Suppressor macrophage treated with lipopolysaccharide for 4 hours (primary cell): ENCODE measurements at regions not wholly inside any gene's neighbourhood (a gene's known extent, or its start where the extent isn't known, plus 50 kb on each side); places are given as distances from the start of the nearest gene placed in this dataset.
"Not testable (repeated sequence)": the region's sequence is repeated elsewhere in the genome, so short reads cannot be mapped to it uniquely, and the experiment has no call there.

Experiments used
- DNase-seq: peaks from one replicate; pipeline ENCODE4 v3.0.0-alpha.2; 2020

DNA sequence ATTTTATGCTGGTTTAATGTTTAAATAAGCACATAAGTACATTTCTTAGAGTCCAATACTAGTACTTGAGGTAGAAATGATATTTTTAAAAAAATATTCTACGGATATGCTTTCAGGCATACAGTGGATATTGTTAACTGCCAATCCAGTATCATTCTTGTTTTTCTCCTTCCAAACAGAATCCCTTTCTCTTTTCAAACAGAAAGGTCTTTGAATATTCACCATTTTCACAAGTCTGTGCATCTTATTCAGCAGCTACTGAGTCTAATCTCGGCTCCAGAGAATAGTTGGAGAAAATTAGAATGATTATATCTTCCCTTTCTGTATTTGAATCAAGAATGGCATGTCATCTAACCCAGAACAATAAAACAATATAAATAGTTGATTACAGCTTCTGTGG is 174.5 kb downstream of the GOLGA6L6 start:
- DNase-seq, result no peak

DNA sequence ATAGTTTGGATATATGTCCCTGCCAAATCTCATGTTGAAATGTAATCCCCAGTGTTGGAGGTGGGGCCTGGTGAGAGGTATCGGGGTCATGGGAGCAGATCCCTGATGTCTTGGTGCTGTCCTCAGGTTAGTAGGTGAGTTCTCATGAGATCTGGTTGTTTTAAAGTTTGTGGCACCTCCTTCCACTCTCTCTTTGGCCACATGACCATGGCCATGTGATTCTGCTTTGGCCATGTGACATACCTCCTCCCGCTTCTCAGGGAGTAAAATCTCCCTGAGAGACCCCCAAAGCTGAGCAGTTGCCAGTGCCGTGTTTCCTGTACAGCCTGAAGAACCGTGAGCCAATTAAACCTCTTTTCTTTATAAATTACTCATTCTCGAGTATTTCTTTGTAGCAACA is 178.0 kb downstream of the GOLGA6L6 start:
- not testable (repeated sequence) for DNase-seq

DNA sequence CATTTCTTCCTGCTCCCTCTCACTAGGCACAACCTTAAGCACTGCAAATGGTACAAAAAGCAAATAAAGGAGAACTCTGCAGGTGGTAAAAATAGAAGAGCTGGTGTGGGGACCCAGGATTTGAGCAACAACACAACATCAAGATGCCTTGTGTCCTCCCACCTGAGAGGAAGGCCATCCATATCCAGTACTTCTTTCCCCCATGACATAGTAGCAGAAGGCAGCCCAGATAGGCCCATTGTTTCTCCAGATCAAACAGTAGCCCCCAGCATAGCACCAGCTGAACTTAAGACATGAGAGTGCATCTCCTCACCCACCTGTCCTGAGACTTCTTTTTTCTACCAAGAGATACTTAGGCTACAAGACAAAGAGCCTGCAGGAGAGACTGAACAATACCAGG is 180.5 kb downstream of the GOLGA6L6 start:
- DNase-seq, result no peak

DNA sequence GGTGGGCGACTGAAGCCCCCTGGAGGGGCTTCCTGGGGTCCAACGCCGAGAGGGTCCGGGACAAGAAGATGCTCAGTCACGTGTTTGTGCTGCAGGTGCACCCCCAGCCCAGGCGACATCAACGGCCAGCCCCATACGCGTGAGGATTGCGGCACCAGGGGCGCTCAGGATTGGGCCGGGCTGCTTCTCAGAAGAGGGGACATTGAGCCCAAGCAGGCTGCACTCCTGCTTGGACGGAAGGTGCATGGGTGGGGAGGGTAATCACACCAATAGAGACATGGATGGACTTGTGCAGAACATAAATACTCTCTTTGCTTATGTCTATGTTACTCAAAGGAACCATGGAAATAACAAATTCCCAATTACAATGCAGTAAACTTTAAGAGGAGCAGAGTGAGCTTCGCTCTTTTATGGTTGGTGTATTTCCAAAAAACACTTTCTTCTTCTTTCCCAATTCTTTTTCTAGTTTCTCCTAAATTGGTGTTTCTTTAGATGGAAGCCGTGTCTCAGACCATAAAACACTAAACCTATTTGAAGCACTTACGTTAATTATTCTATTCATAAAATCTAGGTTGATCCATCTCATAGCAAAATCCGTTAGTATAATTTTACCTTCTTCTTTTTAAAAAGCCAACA is 182.7 kb downstream of the GOLGA6L6 start:
- DNase-seq, result no peak

DNA sequence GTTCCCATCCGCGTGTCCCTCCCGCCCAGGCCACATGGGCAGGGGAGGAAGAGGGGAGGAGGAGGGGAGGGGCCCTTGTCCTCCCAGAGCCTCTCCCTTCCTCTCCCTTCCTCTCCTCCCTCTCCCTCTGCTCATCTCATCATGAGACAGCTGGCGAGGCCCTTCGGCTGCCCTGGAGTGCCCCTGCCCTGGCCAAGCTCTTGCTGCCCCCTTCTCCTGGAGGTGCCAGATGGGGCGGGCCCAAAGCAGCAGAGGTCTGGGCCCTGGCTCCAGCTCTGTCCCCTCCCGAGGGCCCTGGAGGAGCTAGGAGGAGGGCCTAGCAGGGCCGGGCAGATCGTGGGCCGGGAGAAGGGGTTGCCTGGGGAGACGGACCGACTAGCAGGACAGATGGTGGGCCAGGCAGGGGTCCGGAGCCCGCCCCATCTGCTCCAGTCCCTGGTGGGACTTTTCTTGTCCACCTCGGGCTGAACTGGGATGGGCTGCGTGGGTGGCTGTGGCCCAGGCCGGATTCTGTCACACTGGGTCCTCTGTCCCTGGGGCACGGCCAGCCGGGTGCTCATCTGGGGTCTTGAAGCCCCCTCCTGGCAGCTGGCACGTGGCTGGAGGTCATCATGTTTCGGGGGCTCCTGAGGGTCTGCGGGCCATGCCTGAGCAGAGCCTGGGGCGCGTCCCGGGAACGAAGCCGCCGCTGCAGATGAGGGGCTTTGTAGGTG is 183.4 kb downstream of the GOLGA6L6 start:
- DNase-seq, result no peak

DNA sequence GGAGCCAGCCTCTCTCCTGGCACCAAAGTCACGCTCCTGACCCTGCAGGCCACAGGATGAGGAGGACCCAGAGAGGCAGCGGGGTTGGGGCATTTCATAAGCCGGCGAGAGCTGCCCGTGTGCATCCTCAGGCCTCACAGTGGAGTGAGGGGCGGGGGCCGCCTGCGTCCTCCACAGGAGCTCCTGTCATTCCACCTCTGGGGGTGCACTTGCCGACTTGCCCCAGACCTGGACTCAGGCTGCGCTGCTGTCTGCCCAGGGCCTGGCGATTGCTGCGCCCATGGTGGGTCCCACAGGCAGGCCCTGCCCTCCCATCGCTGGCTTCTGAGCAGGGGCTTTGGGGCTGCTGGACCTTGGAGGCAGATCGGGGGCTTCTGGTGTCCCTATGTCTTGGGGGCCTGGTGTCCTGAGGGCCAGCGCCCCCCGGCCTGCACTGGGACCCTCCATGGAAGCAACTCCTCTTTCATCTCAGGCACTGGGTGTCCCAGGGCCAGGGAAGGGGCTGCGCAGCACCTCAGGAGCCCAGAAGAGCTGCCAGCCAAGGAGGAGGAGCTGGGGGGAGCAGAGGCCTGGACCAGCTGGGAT is 184.0 kb downstream of the GOLGA6L6 start:
- DNase-seq, result no peak

DNA sequence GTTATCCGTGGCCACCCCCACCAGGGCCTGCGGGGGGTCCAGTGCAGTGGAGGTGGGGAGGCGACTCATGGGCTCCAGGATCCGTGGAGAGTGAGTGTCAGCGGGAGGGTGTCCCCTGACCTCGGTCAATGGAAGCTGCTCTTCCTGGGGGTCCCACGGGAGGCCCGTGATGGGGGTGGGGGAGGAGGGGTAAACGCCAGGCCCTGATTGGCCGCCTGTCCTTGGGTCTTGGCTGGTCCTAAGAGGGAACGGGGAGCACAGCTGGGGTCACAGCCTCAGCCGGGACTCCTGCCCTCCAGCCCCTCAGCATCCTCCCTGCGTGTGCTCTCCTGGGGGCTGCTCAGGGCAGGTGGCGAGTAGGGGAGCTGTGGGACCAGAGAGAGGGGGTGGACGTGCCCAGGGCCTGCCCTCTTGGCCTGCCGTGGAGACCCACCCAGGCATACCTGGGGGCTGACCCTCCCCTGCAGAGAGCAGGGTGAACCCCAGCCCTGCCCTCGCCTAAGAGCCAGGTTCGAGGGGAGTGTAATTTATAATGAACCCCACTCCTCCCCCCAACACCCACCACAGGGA is 184.6 kb downstream of the GOLGA6L6 start:
- DNase-seq, result no peak

DNA sequence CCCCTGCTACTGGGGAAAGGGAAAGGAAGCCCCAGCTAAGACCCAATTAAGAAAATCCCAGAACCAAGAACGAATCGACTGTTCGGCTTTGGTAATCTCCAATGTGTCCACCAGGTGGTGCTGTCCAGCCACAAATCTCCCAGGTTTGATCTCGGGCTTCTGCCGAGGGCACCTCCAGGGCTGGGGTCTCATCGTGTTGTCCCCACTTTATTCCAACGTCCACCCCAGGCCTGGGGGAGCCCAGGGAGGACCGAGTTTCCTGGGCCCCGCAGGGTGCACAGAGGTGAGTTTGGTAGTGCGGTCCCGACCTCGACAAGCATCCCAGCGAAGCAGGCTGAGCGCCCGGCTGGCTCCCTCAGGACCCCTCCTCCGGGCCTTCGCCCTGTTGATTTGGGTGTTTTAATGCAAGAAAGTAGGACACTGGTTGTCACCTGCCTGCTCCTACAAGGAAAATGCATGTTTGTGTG is 185.1 kb downstream of the GOLGA6L6 start:
- DNase-seq, result peak; percentile 70

DNA sequence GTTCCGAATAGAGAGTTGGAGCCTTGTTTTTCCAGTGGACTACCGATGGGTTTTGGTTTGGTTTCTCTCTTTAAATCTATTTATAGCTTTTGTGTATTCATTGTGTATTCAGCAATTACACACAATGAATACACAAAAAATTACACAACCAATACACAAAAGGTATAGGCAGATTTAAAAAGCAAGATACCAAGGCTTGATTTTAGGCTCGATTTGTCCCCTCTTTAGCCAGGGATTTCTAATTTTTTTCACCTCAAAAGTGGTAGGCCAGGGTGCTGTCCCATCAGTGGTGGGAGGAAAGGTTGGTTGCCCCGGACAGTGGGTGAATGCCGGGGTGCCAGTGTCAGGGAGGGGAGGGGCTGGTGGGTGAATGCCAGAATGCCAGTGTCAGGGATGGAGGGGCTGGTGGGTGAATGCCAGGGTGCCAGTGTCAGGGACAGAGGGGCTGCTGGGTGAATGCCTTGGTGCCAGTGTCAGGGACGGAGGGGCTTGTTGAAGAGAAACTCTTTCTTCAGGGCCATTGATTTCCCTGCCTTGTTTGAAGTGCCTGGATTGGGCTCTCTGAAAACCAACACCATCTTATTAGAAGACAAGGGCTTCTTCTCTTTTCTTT is 186.2 kb downstream of the GOLGA6L6 start:
- no peak for DNase-seq

DNA sequence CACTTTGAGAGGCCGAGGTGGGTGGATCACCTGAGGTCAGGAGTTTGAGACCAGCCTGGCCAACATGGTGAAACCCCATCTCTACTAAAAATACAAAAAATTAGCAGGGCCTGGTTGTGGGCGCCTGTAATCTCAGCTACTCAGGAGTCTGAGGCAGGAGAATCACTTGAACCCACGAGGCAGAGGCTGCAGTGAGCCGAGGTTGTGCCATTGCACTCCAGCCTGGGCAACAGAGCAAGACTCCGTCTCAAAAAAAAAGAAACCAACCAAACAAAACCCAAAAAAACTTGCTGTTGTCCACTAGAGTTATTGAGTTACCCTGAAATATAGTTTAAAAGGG is 186.7 kb downstream of the GOLGA6L6 start:
- DNase-seq, result not testable (repeated sequence)

DNA sequence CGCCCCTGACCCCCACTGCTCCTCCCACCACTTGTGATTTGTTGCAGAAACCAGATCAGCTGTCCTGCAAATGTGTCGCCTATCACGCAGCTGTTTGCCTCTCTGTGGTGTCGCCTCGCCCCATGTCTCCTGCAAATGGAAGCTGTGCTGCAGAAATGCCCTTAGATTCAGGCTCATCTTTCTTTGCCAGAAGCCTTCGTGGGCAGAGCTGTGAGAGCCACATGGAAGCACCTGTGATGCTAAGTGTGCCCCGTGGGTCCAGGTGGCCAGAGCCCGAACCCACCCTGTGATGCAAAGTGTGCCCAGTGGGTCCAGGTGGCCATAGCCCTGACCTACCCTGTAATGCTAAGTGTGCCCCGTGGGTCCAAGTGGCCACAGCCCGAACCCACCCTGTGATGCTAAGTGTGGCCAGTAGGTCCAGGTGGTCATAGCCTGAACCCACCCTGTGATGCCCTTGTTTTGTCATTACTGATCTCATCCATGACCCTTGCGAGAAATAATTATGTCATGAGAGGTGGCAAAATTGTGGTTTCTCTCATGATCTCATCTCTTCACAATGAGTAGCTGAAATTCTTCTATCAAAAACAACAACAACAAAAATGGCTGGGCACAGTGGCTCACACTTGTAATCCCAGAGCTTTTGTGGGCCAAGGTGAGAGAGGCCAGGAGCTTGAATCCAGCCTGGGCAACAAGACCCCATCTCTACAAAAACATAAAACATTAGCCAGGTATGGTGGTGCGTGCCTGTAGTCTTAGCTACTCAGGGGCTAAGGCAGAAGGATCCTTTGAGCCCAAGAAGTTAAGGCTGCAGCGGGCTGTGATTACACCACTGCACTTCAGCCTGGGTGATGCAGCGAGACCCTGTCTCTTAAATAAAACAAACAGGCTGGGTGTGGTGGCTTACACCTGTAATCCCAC is 187.4 kb downstream of the GOLGA6L6 start:
- no peak for DNase-seq

DNA sequence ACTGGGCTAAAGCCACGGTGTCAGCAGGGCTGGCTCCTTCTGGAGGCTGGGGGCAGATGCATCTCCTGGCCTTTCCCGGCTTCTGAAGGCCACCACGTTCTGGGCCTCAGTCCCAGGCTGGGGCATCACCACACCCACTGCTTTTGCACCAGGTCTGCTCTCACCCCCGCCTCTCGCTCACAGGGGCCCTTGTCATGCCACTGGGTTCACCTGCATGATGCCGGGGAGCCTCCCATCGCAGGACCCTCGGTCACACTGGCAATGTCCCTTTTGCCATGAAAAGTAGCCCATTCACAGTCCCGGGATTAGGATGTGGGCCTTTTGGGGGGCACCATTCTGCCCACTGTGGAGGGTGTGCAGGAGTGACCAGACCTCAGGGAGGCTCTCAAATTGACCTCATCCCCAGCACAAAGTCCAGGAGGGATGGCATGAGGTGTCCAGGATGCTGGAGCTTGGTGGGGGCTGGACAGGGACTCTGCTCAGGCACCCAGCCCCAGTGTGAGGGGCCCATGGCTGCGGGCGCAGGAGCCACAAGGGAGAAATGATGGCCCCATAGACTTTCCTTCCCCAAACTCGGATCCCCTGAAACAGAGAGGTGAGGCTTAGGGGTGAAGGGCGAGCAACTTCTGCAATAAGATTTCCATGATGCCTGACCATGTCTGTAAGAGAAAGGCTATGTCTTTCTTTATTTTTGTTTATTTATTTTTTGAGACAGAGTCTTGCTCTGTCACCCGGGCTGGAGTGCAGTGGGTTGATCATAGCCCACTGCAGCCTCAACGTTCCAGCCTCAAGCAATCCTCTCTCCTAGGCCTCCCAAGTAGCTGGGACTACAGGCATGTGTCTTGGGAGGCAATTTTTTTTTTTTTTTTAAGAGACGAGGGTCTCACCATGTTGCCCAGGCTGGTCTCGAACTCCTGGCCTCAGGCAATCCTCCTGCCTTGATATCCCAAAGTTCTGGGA is 189.1 kb downstream of the GOLGA6L6 start:
- DNase-seq, result no peak

DNA sequence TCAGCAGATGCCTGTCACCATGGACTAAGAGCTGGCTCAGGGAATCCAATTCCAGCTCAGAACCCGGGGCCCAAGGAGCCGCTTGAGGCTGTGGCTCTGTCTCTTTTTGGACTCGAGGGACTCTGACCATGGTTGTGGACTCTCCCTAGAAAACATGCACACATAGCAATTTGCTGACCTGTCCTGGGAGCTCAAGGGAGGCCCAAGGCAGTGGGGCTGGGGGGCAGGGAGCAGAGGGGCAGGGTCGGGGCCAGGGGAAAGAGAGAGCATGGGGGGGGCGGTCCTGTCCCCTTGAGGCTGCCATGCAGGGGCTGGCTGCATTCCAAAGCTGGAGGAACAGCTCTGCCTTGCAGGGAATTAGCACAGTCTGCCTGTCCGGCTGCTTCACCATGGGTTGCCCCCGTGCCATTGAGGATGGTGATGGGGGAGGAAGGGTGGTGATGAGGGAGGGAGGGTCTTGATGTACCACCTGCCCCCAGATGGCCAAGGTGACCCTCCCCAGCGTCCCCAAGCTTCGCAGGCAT is 190.1 kb downstream of the GOLGA6L6 start:
- DNase-seq, result no peak

DNA sequence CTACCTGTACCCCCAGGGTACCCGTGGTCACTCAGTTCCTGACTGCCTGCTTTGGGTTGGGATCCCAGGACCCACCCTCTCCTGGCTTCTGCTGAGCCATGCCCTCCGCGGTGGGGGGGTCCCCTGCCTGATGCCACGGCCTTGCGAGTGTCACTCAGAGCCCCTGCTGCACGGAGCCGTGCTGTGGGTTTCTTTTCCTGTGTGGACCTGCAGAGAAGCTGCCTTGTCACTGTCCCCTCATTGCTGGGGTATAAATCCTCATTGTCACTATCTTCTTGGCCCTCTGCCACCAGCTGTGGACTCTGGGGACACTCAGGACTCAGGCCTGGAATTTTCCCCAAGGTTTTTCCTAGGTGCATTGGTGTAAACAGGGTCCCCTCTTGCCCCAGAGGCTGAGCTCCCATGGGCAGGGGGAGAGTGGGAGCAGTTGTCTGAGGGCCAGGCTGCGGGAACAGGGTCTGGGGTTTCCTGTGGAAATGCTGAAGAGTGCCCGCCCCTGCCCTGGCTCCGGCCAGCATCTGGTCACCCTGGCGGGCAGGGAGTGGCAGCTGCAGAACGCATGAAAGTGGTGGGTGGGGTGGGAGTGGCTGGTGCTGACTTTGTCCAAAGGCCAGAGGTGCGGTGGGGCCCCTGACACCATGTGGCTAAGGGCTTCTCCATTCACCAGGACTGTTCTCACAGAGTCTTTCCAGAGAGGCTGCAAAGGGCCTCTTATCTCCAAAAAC is 191.7 kb downstream of the GOLGA6L6 start:
- DNase-seq, result no peak

DNA sequence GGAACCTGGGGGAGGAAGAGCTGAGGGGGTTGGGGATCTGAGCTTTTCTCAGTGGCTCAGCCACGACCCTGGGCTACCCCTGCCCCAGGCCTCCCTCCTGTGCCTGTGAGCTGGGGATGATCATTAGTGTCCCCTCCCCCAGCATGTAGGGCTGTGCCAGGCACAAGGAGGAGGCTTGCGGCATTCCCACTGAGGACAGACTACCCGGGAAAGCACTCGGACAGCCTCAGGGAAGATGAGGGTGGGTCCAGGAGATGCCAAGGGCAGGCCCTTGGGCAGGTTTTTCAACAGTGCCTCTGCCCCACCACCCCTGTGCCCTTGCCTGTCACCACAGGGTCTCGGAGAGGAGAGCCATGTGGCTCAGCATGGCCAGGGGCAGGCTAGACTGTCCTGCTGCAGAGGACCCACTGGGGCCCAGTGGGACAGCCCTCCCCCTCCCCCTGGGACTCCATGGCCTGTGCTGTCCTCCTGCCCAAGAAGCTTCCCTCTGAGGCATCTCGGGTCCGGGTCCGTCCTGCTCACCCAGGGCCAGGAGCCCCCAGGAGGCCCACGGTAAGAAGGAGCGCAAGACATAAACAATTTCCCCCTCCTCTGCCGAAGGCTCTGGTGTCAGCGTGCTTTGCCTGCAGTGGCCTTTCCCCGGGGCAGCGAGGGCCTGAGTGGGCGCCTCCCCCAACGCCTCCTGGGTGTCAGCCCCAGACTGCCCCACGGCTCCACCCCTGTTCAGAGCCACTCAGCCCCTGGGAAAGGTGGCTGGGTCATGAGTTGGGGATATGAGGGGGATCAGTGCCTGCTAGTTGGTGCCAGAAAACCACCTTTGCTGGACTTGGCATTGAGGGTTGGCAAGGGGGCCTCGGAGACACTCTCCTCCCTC is 192.5 kb downstream of the GOLGA6L6 start:
- DNase-seq, result no peak

DNA sequence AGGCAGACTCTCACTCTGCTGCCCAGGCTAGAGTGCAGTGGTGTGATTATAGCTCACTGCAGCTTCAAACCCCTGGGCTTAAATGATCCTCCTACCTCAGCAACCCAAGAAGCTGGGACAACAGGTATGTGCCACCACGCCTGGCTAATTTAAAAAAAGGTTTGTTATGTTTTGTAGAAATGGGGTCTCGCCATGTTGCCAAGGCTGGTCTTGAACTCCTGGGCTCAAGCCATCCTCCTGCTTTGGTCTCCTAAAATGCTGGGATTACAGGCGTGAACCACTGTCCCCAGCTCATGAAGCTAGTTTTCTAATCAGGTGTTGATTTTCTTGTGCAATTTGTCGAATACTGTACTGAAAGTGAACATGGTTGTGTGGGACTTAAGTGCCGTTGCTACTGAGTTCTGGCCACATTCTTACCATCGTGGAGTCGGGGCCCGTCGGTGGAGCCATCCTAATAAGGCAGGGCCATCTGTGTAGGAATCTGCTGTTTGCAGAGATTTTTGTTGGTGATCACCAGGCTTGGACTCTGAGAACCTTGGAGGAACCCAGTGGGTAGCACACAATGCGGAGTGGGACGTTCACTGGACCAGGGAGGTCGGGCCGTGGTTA is 193.2 kb downstream of the GOLGA6L6 start:
- no peak for DNase-seq

DNA sequence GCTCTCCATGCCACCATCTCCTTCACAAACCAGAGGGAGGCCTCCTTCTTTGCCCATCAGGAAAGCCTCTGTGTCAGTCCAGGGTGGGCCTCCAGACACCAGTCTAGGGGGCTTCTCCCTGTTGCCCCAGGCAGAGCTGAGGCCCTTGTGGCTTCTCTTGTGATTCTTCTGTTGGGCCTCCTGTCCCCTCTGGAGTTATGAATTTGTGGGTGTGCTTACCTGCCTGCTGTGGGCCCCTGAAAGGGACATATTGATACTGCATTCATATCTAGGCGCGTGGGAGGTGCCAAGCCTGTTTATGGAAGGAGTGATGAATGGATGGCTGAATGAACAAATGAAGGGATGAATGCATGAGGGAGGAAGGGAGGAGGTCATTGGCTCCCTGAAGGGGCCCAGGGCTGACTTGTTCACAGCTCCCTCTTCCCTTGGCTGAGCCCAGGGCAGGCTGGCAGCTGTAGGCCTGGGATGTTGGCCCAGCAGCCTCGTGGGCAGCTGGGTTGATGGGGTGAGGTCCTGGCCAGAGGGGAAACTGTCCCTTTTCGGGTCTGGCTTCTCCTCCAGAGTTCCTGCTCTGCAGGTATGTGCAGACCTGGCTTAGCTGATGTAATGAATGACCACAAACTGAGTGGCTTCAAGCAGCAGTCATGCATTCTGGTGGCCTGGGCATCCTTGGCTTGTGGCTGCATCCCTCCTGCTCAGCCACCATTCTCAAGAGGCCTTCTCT is 195.4 kb downstream of the GOLGA6L6 start:
- DNase-seq, result no peak

DNA sequence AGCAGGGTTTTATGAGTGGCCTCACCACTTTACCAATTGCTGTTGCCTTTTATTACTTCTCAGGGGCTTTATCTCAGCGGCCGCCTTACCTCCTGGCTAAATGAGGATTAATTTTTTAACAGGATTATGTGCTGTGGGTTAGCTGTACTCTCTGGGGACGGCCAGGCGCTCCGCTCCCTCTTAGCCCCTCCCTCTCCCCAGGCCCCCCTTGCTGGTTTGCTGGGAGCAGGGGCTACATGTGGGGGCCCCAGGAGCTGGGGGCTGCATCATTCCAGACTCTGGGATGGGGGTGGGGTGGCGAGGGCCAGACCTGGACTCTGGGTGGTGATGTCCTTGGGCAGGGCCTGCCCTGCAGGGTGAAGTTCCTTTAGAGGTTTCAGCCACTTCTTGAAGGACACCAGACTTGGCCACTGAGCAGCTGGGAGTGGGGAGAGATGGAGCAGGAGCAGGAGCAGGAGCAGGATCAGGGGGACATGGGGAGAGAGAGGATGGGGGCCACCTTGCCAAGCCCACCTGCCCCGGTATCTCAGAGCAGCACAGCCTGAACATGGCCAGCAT is 196.1 kb downstream of the GOLGA6L6 start:
- no peak for DNase-seq
